PC-3 (cell line): ENCODE measurements at regions not wholly inside any gene's neighbourhood (a gene's known extent, or its start where the extent isn't known, plus 50 kb on each side); places are given as distances from the start of the nearest gene placed in this dataset.

ENCODE experiments used
- ATAC-seq: fragments of 200-7000 bp; cut with Tn5 transposase; 2 replicates; pipeline ENCODE4 v1.9.1; 2020; ENCODE audit warnings: mild to moderate bottlenecking, moderate library complexity
- BruUV-seq: library from RNA; stranded (reverse); fragments of 400-500 nt; replicated peaks from 2 replicates; lab custom pipeline; 2021; lab: Mats Ljungman, UMichigan
- CTCF ChIA-PET: fragments of 300-600 bp; sonication (Branson Sonifier 250); formaldehyde crosslinking; loops from one replicate; lab custom pipeline; 2022; ENCODE audit warnings: antibody characterized with exemption; lab: Charles Lee
- POLR2A ChIA-PET: fragments of 300-600 bp; sonication (Branson Sonifier 250); formaldehyde crosslinking; loops from one replicate; lab custom pipeline; 2022; ENCODE audit warnings: antibody characterized with exemption; ENCODE audit not compliant: unreplicated experiment; lab: Charles Lee
- DNase-seq: peaks from one replicate; pipeline ENCODE4 v3.0.0-alpha.2; 2015
- H2AFZ ChIP-seq: fragments of 300-600 bp; sonication (generic); 2 replicates; pipeline ENCODE4 v1.6.0; 2016; ENCODE audit warnings: antibody characterized with exemption, low read length
- H3F3A ChIP-seq: fragments of 300-600 bp; sonication (generic); one replicate; pipeline ENCODE4 v1.6.0; 2017; ENCODE audit warnings: antibody characterized with exemption, low read length, control low read depth, mild to moderate bottlenecking; ENCODE audit not compliant: unreplicated experiment
- H3K27ac ChIP-seq: fragments of 300-600 bp; sonication (generic); 2 replicates; pipeline ENCODE4 v1.5.1; 2016; ENCODE audit warnings: mild to moderate bottlenecking, low read length
- H3K27me3 ChIP-seq: fragments of 300-600 bp; sonication (generic); 2 replicates; pipeline ENCODE4 v1.6.1; 2016; ENCODE audit warnings: low read length, mixed read lengths
- H3K36me3 ChIP-seq: fragments of 300-600 bp; sonication (generic); 2 replicates; pipeline ENCODE4 v1.6.1; 2016; ENCODE audit warnings: low read depth, mixed run types, low read length, mixed read lengths
- H3K4me1 ChIP-seq: fragments of 300-600 bp; sonication (generic); 2 replicates; pipeline ENCODE4 v1.5.1; 2016; ENCODE audit warnings: low read length; ENCODE audit not compliant: insufficient read depth
- H3K4me2 ChIP-seq: fragments of 300-600 bp; sonication (generic); 2 replicates; pipeline ENCODE4 v1.6.0; 2016; ENCODE audit warnings: low read length
- H3K4me3 ChIP-seq: fragments of 300-600 bp; sonication (generic); 2 replicates; pipeline ENCODE4 v1.5.1; 2016; ENCODE audit warnings: mild to moderate bottlenecking, low read length, mixed read lengths
- H3K79me2 ChIP-seq: fragments of 300-600 bp; sonication (generic); 2 replicates; pipeline ENCODE4 v1.6.1; 2017; ENCODE audit warnings: low read length, mixed read lengths
- H3K9ac ChIP-seq: fragments of 300-600 bp; sonication (generic); 2 replicates; pipeline ENCODE4 v1.6.0; 2016; ENCODE audit warnings: mild to moderate bottlenecking, low read length
- H3K9me2 ChIP-seq: fragments of 300-600 bp; sonication (generic); replicated peaks from 2 replicates; pipeline ENCODE4 v1.6.1; 2016; ENCODE audit warnings: mixed run types, low read length, mixed read lengths
- H3K9me3 ChIP-seq: fragments of 300-600 bp; sonication (generic); 2 replicates; pipeline ENCODE4 v1.6.1; 2016; ENCODE audit warnings: low read length, mixed read lengths
- H4K20me1 ChIP-seq: fragments of 300-600 bp; sonication (generic); 2 replicates; pipeline ENCODE4 v1.6.1; 2016; ENCODE audit warnings: low read length, mixed read lengths
- EZH2 ChIP-seq: fragments of 300-600 bp; sonication (generic); IDR thresholded peaks from one replicate; pipeline ENCODE4 v1.6.1; 2017; ENCODE audit warnings: antibody characterized with exemption, mild to moderate bottlenecking, low read length; ENCODE audit not compliant: unreplicated experiment
- EZH2phosphoT487 ChIP-seq: fragments of 300-600 bp; sonication (generic); IDR thresholded peaks from 2 replicates; pipeline ENCODE4 v1.6.1; 2018; ENCODE audit warnings: mild to moderate bottlenecking, antibody characterized with exemption, low read length, borderline replicate concordance
- intact Hi-C: fragments of 100-400 bp; cut with micrococcal nuclease; formaldehyde crosslinking; loops from 2 replicates; pipeline ENCODE4 v1.9.0; 2023
- TF ChIP-seq, protein P1 (sequence below): fragments of 300-600 bp; sonication (generic); conservative IDR thresholded peaks from 2 replicates; pipeline ENCODE4 v1.5.1; 2017; ENCODE audit warnings: antibody characterized with exemption, low read depth, mild to moderate bottlenecking, low read length

DNA sequence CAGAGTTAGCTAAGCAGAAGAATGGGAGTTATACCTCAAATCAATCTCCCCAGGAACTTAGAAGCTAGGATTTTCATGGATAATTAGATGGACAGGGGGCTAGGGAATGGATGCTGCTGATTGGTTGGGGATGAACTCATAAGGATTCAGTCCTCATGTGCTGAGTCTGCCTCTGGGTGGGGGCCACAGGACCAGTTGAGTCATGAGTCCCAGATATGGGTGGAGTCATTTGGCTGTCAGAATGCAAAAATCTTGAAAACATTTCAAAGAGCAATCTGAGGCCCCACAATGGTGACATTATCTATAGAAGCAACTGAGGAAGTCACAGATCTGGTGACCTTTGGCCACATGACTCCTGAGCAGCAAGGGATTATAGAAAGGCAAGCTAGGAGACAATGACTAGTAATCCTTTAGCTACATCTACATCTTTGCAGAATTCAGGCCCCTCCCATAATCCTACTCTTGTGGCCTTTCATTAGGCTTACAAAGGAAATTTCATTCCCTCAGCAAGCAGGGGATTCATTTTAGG, 82.6 kb upstream of the CCL2 start:
- H3K36me3 ChIP-seq: no peaks in the 10 kb centered on the region
- DNase-seq: no peak
- BruUV-seq: no TSS peak
- no peaks in the 10 kb centered on the region for H3K4me1 ChIP-seq
- ATAC-seq: no peak
- H3K4me2 ChIP-seq: no peak overlapping the region
- no peaks in the 10 kb centered on the region for H3K9me3 ChIP-seq
- no peak overlapping the region for H3K4me3 ChIP-seq
- ChIA-PET CTCF (interaction anchor here (0.6 kb wide), 1 partner anchor 468 kb away, joined by 3 read pairs; no protein-coding TSS in a partner anchor), POLR2A (no interaction called here)
- no peaks in the 10 kb centered on the region for H3K9me2 ChIP-seq
- no peak overlapping the region for H3K9ac ChIP-seq
- intact Hi-C loops: no loop called here
- TF ChIP-seq, protein P1, sequence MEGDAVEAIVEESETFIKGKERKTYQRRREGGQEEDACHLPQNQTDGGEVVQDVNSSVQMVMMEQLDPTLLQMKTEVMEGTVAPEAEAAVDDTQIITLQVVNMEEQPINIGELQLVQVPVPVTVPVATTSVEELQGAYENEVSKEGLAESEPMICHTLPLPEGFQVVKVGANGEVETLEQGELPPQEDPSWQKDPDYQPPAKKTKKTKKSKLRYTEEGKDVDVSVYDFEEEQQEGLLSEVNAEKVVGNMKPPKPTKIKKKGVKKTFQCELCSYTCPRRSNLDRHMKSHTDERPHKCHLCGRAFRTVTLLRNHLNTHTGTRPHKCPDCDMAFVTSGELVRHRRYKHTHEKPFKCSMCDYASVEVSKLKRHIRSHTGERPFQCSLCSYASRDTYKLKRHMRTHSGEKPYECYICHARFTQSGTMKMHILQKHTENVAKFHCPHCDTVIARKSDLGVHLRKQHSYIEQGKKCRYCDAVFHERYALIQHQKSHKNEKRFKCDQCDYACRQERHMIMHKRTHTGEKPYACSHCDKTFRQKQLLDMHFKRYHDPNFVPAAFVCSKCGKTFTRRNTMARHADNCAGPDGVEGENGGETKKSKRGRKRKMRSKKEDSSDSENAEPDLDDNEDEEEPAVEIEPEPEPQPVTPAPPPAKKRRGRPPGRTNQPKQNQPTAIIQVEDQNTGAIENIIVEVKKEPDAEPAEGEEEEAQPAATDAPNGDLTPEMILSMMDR: no peak
- TF ChIP-seq EZH2phosphoT487 (no peak), EZH2 (no peak)
- H3F3A ChIP-seq: no peaks in the 10 kb centered on the region
- H4K20me1 ChIP-seq: no peaks in the 10 kb centered on the region
- H2AFZ ChIP-seq: no peak overlapping the region
- no peaks in the 10 kb centered on the region for H3K27me3 ChIP-seq
- H3K79me2 ChIP-seq: no peaks in the 10 kb centered on the region
- H3K27ac ChIP-seq: no peak overlapping the region

DNA sequence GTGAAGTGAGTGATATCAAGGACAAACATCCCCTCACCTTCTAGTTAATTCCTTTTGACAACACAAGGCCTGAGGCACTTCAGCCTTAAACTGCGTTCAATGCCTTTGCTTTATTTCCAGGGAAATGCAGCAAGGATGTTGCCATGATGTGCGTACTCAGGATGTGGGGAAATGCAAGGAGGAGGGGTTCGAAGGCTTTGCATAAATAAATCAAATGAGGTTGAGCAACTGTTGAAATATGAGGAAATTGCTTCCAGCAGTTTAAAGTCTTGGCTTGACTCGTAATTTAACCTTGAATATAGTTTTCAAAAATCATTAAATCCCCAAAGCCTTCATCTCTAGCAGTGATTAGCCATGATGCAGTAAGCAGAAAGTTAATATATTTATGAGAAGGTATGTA, 81.8 kb upstream of the CCL2 start:
- H3F3A ChIP-seq: no peaks in the 10 kb centered on the region
- H3K4me3 ChIP-seq: no peak overlapping the region
- no peak overlapping the region for H3K9ac ChIP-seq
- H3K9me2 ChIP-seq: no peaks in the 10 kb centered on the region
- no peaks in the 10 kb centered on the region for H3K79me2 ChIP-seq
- H3K36me3 ChIP-seq: no peaks in the 10 kb centered on the region
- no TSS peak for BruUV-seq
- H3K9me3 ChIP-seq: no peaks in the 10 kb centered on the region
- no peaks in the 10 kb centered on the region for H4K20me1 ChIP-seq
- H3K4me1 ChIP-seq: no peaks in the 10 kb centered on the region
- H3K27ac ChIP-seq: no peak overlapping the region
- CTCF ChIA-PET: no interaction called here
- POLR2A ChIA-PET: no interaction called here
- DNase-seq (no peak), ATAC-seq (no peak)
- no peak overlapping the region for H3K4me2 ChIP-seq
- no peak overlapping the region for H2AFZ ChIP-seq
- TF ChIP-seq EZH2phosphoT487 (no peak), EZH2 (no peak)
- TF ChIP-seq, protein P1: no peak
- intact Hi-C loops: no loop called here
- no peaks in the 10 kb centered on the region for H3K27me3 ChIP-seq

DNA sequence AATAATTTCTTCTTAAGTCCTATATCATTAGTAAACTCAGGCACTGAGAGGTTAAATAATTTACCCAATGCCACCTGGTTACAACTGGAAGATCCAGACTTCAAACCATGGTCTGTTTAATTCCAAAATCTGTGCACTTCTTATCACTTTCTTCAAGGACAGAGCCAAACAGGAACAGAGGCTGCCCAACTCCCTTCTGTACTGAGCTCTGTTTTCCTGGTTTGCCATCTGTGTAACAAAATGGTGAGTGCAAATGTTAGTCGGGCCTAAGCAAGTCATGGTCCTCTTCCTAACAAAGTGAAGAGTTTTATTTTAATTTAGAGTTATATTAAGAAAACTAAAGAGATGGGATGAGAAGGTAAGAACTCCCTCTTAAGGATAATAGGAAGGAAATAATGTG, 80.6 kb upstream of the CCL2 start:
- Histone ChIP-seq H3K4me2 (no peak overlapping the region), H3K27ac (no peak overlapping the region), H4K20me1 (no peaks in the 10 kb centered on the region), H3K4me3 (no peak overlapping the region), H3K79me2 (no peaks in the 10 kb centered on the region), H3K4me1 (no peaks in the 10 kb centered on the region), H3K9me3 (no peaks in the 10 kb centered on the region), H3F3A (no peaks in the 10 kb centered on the region), H3K36me3 (no peaks in the 10 kb centered on the region), H2AFZ (no peak overlapping the region), H3K27me3 (no peaks in the 10 kb centered on the region), H3K9me2 (no peaks in the 10 kb centered on the region), H3K9ac (no peak overlapping the region)
- ATAC-seq (no peak), DNase-seq (no peak)
- no peak for TF ChIP-seq EZH2phosphoT487
- TF ChIP-seq, protein P1: no peak
- TF ChIP-seq EZH2: no peak
- intact Hi-C loops: no loop called here
- no TSS peak for BruUV-seq
- ChIA-PET CTCF (no interaction called here), POLR2A (no interaction called here)
